ENCODE measurements at regions not wholly inside any gene's neighbourhood (a gene's known extent, or its start where the extent isn't known, plus 50 kb on each side); places are given as distances from the start of the nearest gene placed in this dataset.

GRCh38 chr1:96060621-96061020 lies 661.0 kb upstream of the PTBP2 start:
- TF ChIP-seq EZH2 (IDR thresholded peaks at IDR 0.05; ENCODE audit: borderline replicate concordance, low read depth, low read length, severe bottlenecking) (no peak), CTCF (IDR thresholded peaks at IDR 0.05; ENCODE audit: extremely low read depth in 1 of 2, insufficient read depth in 1 of 2, low read depth in 1 of 2, low read length in 2 of 2) (no peak), JUN (IDR thresholded peaks at IDR 0.05; ENCODE audit: borderline replicate concordance, insufficient read depth, insufficient read length, low read depth) (no peak), POLR2AphosphoS5 (IDR thresholded peaks at IDR 0.05; ENCODE audit: insufficient read depth, low read depth, low read length) (no peak), POLR2A (IDR thresholded peaks at IDR 0.05; ENCODE audit: low read depth, low read length) (no peak), MYC (IDR thresholded peaks at IDR 0.05; ENCODE audit: low read depth, low read length) (no peak), GATA2 (IDR thresholded peaks at IDR 0.05; ENCODE audit: insufficient read depth, insufficient read length, low read depth, low read length) (no peak)
- TF ChIP-seq, protein P1, sequence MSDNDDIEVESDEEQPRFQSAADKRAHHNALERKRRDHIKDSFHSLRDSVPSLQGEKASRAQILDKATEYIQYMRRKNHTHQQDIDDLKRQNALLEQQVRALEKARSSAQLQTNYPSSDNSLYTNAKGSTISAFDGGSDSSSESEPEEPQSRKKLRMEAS (IDR thresholded peaks at IDR 0.05; ENCODE audit: insufficient read depth, insufficient read length) = no peak

Measured in endothelial cell of umbilical vein (primary cell).